Small intestine (tissue), 7 donors: ENCODE measurements at regions not wholly inside any gene's neighbourhood (a gene's known extent, or its start where the extent isn't known, plus 50 kb on each side); places are given as distances from the start of the nearest gene placed in this dataset.
"Not testable (repeated sequence)": the region's sequence is repeated elsewhere in the genome, so short reads cannot be mapped to it uniquely, and the experiment has no call there.

Experiments used
- DNase-seq, 2 donors: peaks; one replicate each; pipeline versions ENCODE4 v3.0.0 to v3.0.0-alpha.2; 2013
- FAIRE-seq: peaks from 2 replicates; lab custom pipeline; 2012; peaks lifted over from hg19 to GRCh38; lab: Jason Lieb, UNC
- H3K27ac ChIP-seq, 3 donors: one replicate each; pipeline ENCODE4 v1.5.1; 2013; ENCODE audit warnings: low read length in 2 of 3, mild to moderate bottlenecking in 2 of 3, control low read depth in 1 of 3, inconsistent platforms in 1 of 3, low read depth in 1 of 3, moderate library complexity in 1 of 3
- H3K27me3 ChIP-seq, 3 donors: one replicate each; pipeline ENCODE4 v1.6.1; 2013; ENCODE audit warnings: low read length in 3 of 3, inconsistent platforms in 1 of 3; ENCODE audit not compliant: control insufficient read depth in 3 of 3, insufficient read depth in 3 of 3
- H3K36me3 ChIP-seq, 3 donors: one replicate each; pipeline ENCODE4 v1.6.1; 2013; ENCODE audit warnings: low read length in 3 of 3, inconsistent platforms in 1 of 3, low read depth in 1 of 3, mild to moderate bottlenecking in 1 of 3, moderate library complexity in 1 of 3; ENCODE audit not compliant: control insufficient read depth in 3 of 3, insufficient read depth in 2 of 3
- H3K4me1 ChIP-seq, 3 donors: one replicate each; pipeline ENCODE4 v1.6.1; 2013; ENCODE audit warnings: low read length in 2 of 3, inconsistent platforms in 1 of 3, low read depth in 1 of 3, mild to moderate bottlenecking in 1 of 3, moderate library complexity in 1 of 3; ENCODE audit not compliant: control insufficient read depth in 3 of 3, insufficient read depth in 2 of 3
- H3K4me3 ChIP-seq, 3 donors: one replicate each; pipeline ENCODE4 v1.5.1; 2013; ENCODE audit warnings: low read length in 3 of 3, control low read depth in 1 of 3, inconsistent platforms in 1 of 3, low read depth in 1 of 3, mild to moderate bottlenecking in 1 of 3, moderate library complexity in 1 of 3
- H3K9me3 ChIP-seq, 2 donors: one replicate each; pipeline ENCODE4 v1.6.1; 2013; ENCODE audit warnings: low read depth in 1 of 2, low read length in 1 of 2; ENCODE audit not compliant: control insufficient read depth in 2 of 2, insufficient read depth in 1 of 2
- WGBS, 3 donors: extraction: QIAGEN DNeasy Blood & Tissue Kit; methylation state at CpG; one replicate each; pipeline ENCODE4 v1.1.7; 2013; 5-methylcytosine and 5-hydroxymethylcytosine counted together
- donor health status: healthy with polysubstance abuse.
- donor health status: control.
- donor health status: control.
- donor health status: Bipolar disorder and iron deficiency.
- donor health status: healthy.

GRCh38 chr18:78436110-78436509 lies 543.5 kb upstream of the SALL3 start:
- Histone ChIP-seq H3K9me3 (peaks cover 0 to 31% of the 10 kb centered on the region in 2 donors), H3K4me1 (no peaks in the 10 kb centered on the region), H3K4me3 (no peak overlapping the region), H3K27me3 (no peaks in the 10 kb centered on the region), H3K36me3 (no peaks in the 10 kb centered on the region), H3K27ac (no peak overlapping the region)
- 79 to 82% (median 80%) methylated on average over 8 of the region's 8 CpGs for WGBS, 3 donors
- no peak for FAIRE-seq
- DNase-seq: no peak

- H3K4me1 ChIP-seq, FAIRE-seq, H3K36me3 ChIP-seq, H3K27me3 ChIP-seq, DNase-seq, H3K4me3 ChIP-seq, H3K27ac ChIP-seq: not testable (repeated sequence)
- peaks cover 0 to 17% of the 10 kb centered on the region in 2 donors for H3K9me3 ChIP-seq
- 82 to 89% (median 84%) methylated on average over 13 of the region's 13 CpGs for WGBS, 3 donors
Observed at GRCh38 chr18:78438235-78438634, 541.4 kb upstream of the SALL3 start.

- H3K27me3 ChIP-seq: no peaks in the 10 kb centered on the region
- H3K36me3 ChIP-seq: no peaks in the 10 kb centered on the region
- H3K9me3 ChIP-seq: peaks cover 0 to 26% of the 10 kb centered on the region in 2 donors
- H3K27ac ChIP-seq: no peak overlapping the region
- H3K4me1 ChIP-seq: no peaks in the 10 kb centered on the region
- FAIRE-seq (no peak), DNase-seq (no peak)
- H3K4me3 ChIP-seq: no peak overlapping the region
- WGBS, 3 donors: 89 to 92% (median 91%) methylated on average over 12 of the region's 12 CpGs
Observed at GRCh38 chr18:78445880-78446279, 533.7 kb upstream of the SALL3 start.

GRCh38 chr18:78447211-78447610 lies 532.4 kb upstream of the SALL3 start:
- peaks cover 0 to 28% of the 10 kb centered on the region in 2 donors for H3K9me3 ChIP-seq
- H3K4me1 ChIP-seq: no peaks in the 10 kb centered on the region
- no peaks in the 10 kb centered on the region for H3K27me3 ChIP-seq
- no peak overlapping the region for H3K4me3 ChIP-seq
- 42 to 53% (median 48%) methylated on average over 4 of the region's 4 CpGs for WGBS, 3 donors
- H3K36me3 ChIP-seq: no peaks in the 10 kb centered on the region
- DNase-seq (no peak), FAIRE-seq (no peak)
- no peak overlapping the region for H3K27ac ChIP-seq

- no peaks in the 10 kb centered on the region for H3K36me3 ChIP-seq
- FAIRE-seq (no peak), DNase-seq (peak in 1 of 2 donors; percentile 66)
- no peak overlapping the region for H3K27ac ChIP-seq
- H3K9me3 ChIP-seq: peaks cover 0 to 28% of the 10 kb centered on the region in 2 donors
- H3K4me1 ChIP-seq: no peaks in the 10 kb centered on the region
- WGBS, 3 donors: 36 to 72% (median 40%) methylated on average over 5 of the region's 5 CpGs
- no peaks in the 10 kb centered on the region for H3K27me3 ChIP-seq
- no peak overlapping the region for H3K4me3 ChIP-seq
Observed at GRCh38 chr18:78448106-78448505, 531.5 kb upstream of the SALL3 start.

- no peaks in the 10 kb centered on the region for H3K4me1 ChIP-seq
- 94 to 99% (median 94%) methylated on average over 3 of the region's 3 CpGs for WGBS, 3 donors
- FAIRE-seq (no peak), DNase-seq (no peak)
- peaks cover 0 to 30% of the 10 kb centered on the region in 2 donors for H3K9me3 ChIP-seq
- H3K36me3 ChIP-seq: no peaks in the 10 kb centered on the region
- H3K27me3 ChIP-seq: no peaks in the 10 kb centered on the region
- no peak overlapping the region for H3K27ac ChIP-seq
- H3K4me3 ChIP-seq: no peak overlapping the region
Observed at GRCh38 chr18:78448591-78448990, 531.0 kb upstream of the SALL3 start.

- no peak for DNase-seq
- Histone ChIP-seq H3K27me3 (no peaks in the 10 kb centered on the region), H3K9me3 (peaks cover 0 to 21% of the 10 kb centered on the region in 2 donors), H3K4me3 (no peak overlapping the region), H3K27ac (no peak overlapping the region), H3K4me1 (no peaks in the 10 kb centered on the region), H3K36me3 (no peaks in the 10 kb centered on the region)
- no peak for FAIRE-seq
- WGBS, 3 donors: 62 to 71% (median 68%) methylated on average over 9 of the region's 9 CpGs
Observed at GRCh38 chr18:78454221-78454620, 525.4 kb upstream of the SALL3 start.

GRCh38 chr18:78455386-78455785 lies 524.2 kb upstream of the SALL3 start:
- DNase-seq (no peak), FAIRE-seq (no peak)
- H3K27ac ChIP-seq: no peak overlapping the region
- H3K4me3 ChIP-seq: no peak overlapping the region
- H3K4me1 ChIP-seq: no peaks in the 10 kb centered on the region
- H3K9me3 ChIP-seq: peaks cover 0 to 12% of the 10 kb centered on the region in 2 donors
- H3K36me3 ChIP-seq: no peaks in the 10 kb centered on the region
- H3K27me3 ChIP-seq: no peaks in the 10 kb centered on the region
- WGBS, 3 donors: 56 to 84% (median 62%) methylated on average over 5 of the region's 5 CpGs

GRCh38 chr18:78457011-78457410 lies 522.6 kb upstream of the SALL3 start:
- no peaks in the 10 kb centered on the region for H3K27me3 ChIP-seq
- no peak for FAIRE-seq
- no peaks in the 10 kb centered on the region for H3K36me3 ChIP-seq
- H3K4me1 ChIP-seq: no peaks in the 10 kb centered on the region
- H3K9me3 ChIP-seq: peaks cover 0 to 10% of the 10 kb centered on the region in 2 donors
- H3K4me3 ChIP-seq: no peak overlapping the region
- DNase-seq: no peak
- 84 to 86% (median 85%) methylated on average over 13 of the region's 13 CpGs for WGBS, 3 donors
- no peak overlapping the region for H3K27ac ChIP-seq
